ENCODE measurements at regions not wholly inside any gene's neighbourhood (a gene's known extent, or its start where the extent isn't known, plus 50 kb on each side); places are given as distances from the start of the nearest gene placed in this dataset.
"Not testable (repeated sequence)": the region's sequence is repeated elsewhere in the genome, so short reads cannot be mapped to it uniquely, and the experiment has no call there.

DNA sequence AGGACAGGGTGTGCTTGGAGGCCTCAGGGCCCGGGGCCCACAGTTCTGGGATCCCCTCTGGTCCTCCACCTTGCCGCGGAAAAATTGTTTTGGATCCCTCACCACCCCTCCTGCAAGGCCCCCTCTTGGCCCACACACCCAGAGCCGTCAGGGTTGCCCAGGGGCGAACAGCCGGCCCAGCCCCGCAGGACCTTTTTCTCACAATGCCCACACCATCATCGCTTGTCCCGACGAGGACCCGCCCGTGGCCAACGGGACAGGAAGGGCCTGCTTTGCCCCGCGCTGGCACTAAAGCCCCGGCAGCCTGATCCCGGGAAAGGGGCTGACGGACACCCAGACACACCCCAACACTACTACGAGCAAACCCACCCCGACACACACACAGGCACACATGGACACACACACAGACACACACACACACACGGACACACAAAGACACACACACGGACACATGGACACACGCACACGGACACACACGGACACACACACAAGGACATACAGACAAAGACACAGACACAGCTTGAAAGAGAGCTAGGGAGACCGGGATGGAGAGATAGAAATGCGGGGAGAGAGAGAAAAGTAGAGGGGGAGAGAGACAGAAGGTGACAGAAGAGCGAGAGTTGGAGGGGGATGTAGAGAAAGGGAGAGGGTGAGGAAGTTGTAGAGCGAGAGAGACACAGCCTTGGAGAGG lies 1493.5 kb upstream of the DEFB115 start:
- no peak for DNase-seq

DNA sequence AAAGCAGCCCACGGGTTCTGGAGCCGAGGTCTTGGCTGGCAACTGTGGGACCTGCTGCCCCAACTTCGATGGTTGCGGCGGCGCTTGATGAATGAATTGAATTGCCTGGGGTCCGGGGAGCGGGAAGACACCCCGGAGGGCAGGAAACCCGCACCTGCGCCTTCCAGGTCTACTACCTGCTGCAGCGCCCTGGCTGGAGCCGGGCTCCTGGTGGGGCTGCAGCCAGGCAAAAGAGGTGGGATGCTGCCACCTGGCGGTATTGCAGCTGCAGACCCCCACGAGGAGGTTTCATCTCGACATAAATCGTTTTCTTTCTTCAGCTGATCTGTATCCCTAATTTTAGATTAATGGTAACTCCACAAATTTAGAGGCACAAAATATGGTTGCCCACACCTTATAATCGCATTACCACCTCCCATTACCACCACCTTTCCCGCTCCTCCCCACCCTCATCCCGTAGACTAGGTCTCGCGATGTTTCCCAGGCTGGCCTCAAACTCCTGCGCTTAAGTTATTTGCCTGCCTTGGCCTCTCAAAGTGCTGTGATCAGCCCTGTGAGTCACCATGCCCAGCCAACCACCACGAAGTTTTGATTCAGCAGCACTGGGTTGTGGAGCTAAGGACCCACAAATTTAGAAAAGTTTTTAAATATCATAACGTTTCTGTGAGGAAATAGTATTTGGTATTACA lies 1492.4 kb upstream of the DEFB115 start:
- not testable (repeated sequence) for DNase-seq

DNA sequence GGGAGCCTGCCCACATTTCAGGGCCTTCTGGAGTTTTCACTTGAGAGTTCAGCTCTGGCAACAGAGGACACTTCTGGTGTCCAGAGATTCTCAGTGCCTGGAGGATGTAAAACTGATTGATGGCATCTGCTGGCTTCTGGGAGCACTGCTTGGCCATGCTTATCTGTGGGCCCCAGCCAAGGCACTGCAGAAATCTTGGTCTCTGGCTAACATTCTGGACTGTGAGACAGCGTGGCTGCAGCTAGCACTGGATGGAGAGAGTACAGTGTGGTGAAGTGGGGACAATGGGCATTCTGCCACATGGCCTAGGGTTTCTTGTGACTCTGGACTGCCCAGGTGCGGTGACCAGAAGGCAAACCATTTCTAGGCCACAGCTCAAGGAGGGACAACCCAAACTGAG lies 1479.4 kb upstream of the DEFB115 start:
- DNase-seq = not testable (repeated sequence)

GRCh38 chr20:29781217-29781616 lies 1476.2 kb upstream of the DEFB115 start:
- not testable (repeated sequence) for DNase-seq

DNA sequence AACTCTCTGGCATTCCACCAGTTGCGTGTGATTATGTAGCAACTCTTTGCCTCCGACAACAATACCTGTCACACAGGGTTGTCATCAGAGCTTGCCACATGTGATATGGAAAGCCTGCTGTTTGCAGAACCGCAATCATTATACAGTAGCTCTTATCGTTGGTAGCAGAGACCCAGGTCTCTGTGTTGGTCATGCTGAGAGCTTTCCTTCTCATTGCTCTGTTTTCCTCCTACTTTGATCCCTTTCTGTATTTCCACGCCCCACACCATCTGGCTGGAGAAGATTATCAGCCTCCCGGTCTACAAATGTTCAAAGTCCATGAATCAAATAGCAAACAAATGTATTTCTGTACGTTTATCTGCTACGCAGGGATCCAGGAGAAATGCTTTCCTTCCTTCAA lies 1475.6 kb upstream of the DEFB115 start:
- not testable (repeated sequence) for DNase-seq

GRCh38 chr20:29787456-29787855 lies 1470.0 kb upstream of the DEFB115 start:
- DNase-seq = not testable (repeated sequence)

GRCh38 chr20:29790510-29790909 lies 1467.0 kb upstream of the DEFB115 start:
- DNase-seq = no peak

DNA sequence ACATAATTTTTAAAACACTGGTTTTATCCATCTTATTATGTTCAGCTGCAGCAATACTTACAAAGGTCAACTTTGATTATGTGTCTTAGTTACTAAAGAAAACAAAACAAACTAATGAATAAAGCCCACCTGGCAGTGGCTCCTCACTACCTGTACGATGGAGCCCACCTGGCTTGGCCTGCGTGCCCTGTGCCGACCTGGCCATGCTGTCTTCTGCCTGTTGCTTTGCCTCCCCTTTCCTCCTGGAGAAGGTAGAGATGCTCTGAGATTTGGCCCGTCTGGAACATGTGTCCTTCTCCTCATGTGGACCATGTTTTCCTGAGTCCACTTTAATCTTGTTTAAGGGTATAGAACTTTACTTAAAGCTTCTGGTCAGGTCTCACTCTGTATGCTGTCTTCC lies 1426.0 kb upstream of the DEFB115 start:
- DNase-seq = not testable (repeated sequence)

DNA sequence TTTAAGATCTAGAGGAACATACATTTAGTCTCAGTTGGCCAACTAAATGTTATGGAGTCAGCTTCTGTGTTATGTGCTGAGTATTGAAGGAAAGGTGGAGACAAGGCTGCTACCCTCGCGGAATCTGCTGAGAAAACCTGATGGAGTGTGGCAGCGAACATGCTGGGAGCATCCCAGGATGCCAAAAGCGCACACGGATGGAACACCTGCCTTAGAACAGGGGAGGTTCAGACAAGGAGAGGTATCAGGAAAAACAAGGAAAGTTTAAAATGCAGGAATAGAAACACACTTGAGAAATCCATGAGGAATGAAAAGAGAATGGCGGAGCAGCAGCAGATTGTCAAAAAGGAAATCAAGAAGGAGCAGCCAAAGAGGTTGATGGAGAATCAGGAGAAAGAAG lies 1389.5 kb upstream of the DEFB115 start:
- DNase-seq = not testable (repeated sequence)

GRCh38 chr20:29868688-29869087 lies 1388.8 kb upstream of the DEFB115 start:
- not testable (repeated sequence) for DNase-seq

DNA sequence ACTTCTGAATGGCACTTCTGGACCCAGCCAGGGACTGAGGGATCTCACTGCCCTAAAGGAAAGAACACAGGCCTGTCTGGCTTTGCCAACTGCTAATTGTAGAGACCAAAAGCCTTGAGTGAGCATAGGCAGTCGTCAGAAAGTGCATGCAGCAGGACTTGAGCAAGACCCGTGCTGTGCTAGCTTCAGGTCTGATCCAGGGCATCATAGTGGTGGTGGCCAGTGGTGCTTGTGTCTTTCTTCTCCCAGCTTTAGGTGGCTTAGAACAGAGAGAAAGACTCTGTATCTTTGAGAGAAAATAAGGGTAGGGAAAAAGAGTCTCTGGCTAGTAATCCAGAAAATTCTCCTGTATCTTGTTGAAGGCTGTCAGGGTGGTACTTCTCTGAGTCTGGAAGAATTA lies 1385.6 kb upstream of the DEFB115 start:
- not testable (repeated sequence) for DNase-seq

DNA sequence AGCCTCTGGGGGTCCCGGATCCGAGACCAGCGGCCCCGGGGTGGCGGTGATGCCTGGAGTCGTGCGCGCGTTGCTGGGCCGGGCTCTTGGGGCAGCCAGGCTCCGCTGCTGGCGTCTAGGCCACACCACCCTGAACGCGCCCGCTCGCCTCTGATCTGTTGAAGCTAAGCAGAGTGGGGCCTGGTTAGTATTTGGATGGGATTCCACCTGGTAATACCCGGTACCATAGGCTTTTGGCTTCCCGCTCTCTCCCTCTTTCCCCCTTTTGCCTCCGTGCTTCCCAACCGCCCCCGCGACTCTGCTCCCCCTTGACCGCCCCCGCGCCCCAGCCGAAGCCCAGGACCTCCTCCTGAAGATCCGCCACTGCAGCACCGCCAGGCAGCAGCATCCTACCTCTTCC lies 1383.5 kb upstream of the DEFB115 start:
- peak; percentile 13 for DNase-seq

DNA sequence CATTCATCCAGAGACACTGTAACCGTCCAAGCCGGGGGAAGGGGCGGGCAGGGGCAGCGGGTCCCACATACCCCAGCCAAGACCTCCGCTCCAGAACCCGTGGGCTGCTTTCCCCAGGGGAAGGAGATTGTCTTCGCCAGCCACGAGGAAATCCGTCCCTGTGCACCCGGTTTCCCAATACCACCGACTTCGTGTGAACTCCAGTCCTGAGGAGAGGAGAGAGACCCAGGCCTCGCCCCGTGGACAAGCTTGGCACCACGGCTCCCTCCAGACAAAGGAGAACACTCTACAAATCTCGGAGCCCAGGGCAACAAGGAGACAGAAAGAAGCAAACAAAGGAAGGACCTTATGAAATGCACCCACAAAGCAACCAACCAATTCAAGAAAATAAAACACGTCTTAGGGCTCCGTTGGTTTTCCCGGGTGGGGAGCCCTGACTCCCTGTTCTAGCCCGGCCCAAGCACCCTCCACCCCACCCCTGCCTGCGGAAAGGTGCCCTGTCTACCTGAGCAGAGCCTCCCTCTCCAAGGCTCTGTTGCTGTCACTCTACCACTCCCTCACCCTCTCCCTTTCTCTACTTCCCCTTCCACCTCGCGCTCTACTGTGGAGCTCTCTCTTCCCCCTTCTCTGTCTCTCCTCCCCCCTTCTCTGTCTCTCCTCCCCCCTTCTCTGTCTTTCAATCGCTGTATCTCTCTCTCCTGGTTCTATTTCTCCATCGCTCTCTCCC lies 1382.8 kb upstream of the DEFB115 start:
- no peak for DNase-seq

DNA sequence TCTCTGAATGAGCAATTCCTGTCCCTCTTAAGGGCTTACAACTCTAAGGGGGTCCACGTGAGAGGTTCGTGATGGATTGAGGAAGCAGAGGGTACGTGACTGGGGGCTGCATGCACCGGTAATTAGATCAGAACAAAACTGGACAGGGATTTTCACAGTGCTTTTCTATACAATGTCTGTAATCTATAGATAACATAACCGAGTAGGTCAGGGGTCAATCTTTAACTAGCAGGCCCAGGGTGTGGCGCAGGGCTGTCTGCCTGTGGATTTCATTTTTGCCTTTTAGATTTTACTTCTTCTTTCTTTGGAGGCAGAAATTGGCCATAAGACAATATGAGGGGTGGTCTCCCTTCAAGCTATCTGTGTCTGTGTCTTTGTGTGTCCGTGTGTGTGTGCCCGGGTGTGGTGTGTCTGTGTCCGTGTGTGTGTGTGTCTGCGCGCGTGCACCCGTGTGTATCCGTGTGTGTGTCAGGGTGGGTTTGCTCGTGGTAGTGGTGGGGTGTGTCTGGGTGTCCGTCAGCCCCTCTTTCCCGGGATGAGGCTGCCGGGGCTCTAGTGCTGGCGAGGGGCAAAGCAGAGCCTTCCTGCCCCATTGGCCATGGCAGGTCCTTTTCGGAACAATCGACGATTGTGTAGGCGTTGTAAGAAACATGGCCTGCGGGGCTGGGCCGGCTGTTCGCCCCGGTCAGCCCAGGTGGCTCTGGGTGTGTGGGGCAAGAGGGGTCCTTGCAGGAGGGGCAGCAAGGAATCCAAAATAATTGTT lies 1382.0 kb upstream of the DEFB115 start:
- DNase-seq = not testable (repeated sequence)

- DNase-seq = not testable (repeated sequence)
Measured at GRCh38 chr20:29876084-29876910, 1381.2 kb upstream of the DEFB115 start.

- no peak for DNase-seq
Measured at GRCh38 chr20:29876911-29877285, 1380.6 kb upstream of the DEFB115 start.

GRCh38 chr20:29877411-29878280 lies 1379.8 kb upstream of the DEFB115 start:
- DNase-seq = not testable (repeated sequence)

DNA sequence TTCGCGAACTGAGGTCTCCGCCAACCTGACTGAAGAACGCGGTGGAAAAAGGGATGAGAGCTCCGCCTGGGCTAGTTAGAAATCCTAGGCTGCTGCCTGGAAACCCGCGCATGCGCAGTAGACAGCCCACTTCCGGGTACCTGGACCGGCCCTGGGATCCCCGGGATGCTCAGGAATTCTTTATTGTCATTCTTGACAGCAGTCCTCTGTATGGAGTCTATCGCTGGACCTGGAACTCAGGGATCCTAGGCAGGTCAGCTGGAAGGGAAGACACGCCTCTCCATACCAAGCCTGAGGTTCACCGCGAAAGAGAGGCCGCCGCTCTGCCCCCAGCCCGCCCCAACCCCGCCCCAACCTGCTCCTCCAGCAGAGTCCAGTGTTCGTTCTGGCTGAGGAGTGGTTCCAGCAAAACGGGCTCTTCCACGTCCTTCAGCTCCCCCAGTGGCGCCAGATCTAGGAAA lies 1379.2 kb upstream of the DEFB115 start:
- DNase-seq = no peak

DNA sequence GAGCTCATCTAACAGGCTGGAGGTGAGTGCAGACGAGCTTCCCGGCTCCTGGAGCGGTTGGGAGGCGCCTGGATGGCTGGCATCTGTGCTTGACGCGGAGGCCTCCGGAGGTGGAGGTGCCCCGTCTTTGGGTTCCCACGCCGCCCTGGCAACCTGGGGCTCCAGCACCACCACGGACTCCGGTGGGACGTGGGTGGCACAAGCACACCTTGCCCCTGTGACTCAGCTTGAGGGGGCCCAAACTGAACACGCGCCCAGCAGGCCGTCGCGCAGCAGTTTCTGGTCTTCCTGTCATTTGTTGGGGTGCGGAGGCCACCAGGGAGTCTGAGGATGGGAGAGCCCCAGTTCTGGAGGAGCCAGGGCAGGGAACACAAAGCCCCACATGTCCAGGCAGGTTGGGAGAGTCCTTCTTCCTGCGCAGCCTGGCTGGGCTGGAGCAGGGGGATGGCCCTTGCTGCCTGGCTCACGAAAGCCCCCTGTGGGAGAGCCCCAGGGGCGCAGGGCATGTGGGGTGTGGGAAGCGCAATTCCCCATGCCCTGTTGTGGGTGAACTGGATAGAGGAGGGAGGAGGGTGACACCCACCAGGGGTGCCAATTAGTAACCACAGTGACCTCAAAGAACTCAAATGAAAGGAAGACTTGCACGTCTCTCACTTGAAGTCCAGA lies 1378.6 kb upstream of the DEFB115 start:
- DNase-seq = peak; percentile 37

DNA sequence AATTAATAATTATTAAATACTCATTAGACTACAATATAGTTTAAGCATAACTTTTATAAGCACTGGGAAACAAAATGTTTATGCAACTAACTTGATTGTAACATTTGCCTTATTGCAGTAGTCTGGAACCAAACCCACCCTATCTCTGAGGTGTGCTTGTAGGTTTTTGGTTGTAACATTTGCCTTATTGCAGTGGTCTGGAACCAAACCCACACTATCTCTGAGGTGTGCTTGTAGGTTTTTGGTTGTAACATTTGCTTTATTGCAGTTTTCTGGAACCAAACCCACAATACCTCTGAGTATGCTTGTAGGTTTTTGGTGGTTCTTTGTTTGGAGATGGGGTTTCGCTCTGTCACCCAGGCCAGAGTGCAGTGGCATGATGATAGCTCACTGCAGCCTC lies 1376.4 kb upstream of the DEFB115 start:
- DNase-seq = not testable (repeated sequence)
